HCT116 (cell line): ENCODE measurements at regions not wholly inside any gene's neighbourhood (a gene's known extent, or its start where the extent isn't known, plus 50 kb on each side); places are given as distances from the start of the nearest gene placed in this dataset.

Experiments
- ATAC-seq: fragments of 200-7000 bp; cut with Tn5 transposase; 2 replicates; pipeline ENCODE4 v1.9.1; 2020; ENCODE audit warnings: mild to moderate bottlenecking, moderate library complexity
- BruUV-seq: library from RNA; stranded (reverse); fragments of 400-500 nt; replicated peaks from 2 replicates; lab custom pipeline; 2021; lab: Mats Ljungman, UMichigan
- CTCF ChIA-PET: fragments of 300-600 bp; sonication (Branson Sonifier 250); formaldehyde crosslinking; loops from one replicate; lab custom pipeline; 2021; ENCODE audit warnings: antibody characterized with exemption; lab: Charles Lee
- POLR2A ChIA-PET: fragments of 300-600, 350-600 bp; sonication (Branson Sonifier 250); formaldehyde crosslinking; loops from one replicate; lab custom pipeline; 2021; ENCODE audit warnings: antibody characterized with exemption; lab: Charles Lee
- RAD21 ChIA-PET, 2 experiments: fragments of 300-600 bp; sonication (Branson Sonifier 250); formaldehyde crosslinking; loops; one replicate each; lab custom pipeline; 2023; ENCODE audit warnings: low total read pairs in 2 of 2; ENCODE audit not compliant: uncharacterized antibody in 2 of 2, unreplicated experiment in 2 of 2, low non-redundant PET in 1 of 2; lab: Charles Lee
- DNase-seq: peaks from one replicate; pipeline ENCODE4 v3.0.0-alpha.2; 2010; ENCODE audit warnings: low read depth, low spot score
- H2AFZ ChIP-seq: fragments of 200-600 bp; shearing (Covaris generic), sonication (generic); 2 replicates; pipeline ENCODE4 v1.6.1; 2017; ENCODE audit warnings: low read depth, mixed run types, mixed read lengths, antibody characterized with exemption, low read length; ENCODE audit not compliant: poor library complexity, severe bottlenecking
- H3K27ac ChIP-seq: 2 replicates; pipeline ENCODE4 v1.5.1; 2012; ENCODE audit warnings: low read depth, low read length
- H3K27me3 ChIP-seq: fragments of 200-600 bp; sonication (generic); 2 replicates; pipeline ENCODE4 v1.6.1; 2016; ENCODE audit warnings: mixed run types, low read length, mixed read lengths; ENCODE audit not compliant: insufficient read depth
- H3K36me3 ChIP-seq, 2 experiments: fragments of 200-500 bp in 1 of 2; fragments of 200-600 bp in 1 of 2; sonication (Bioruptor generic) in 1 of 2; sonication (generic) in 1 of 2; 2 replicates each; pipeline versions ENCODE4 v1.5.1 to v1.6.1; 2014 to 2016; ENCODE audit warnings: low read length in 2 of 2, inconsistent platforms in 1 of 2, mixed read lengths in 1 of 2, mixed run types in 1 of 2; ENCODE audit not compliant: insufficient read depth in 2 of 2, control insufficient read depth in 1 of 2
- H3K4me1 ChIP-seq, 2 experiments: fragments of 200-600 bp in 1 of 2; sonication (generic) in 1 of 2; 2 replicates each; pipeline versions ENCODE4 v1.5.1 to v1.6.1; 2012 to 2017; ENCODE audit warnings: low read length in 2 of 2, inconsistent platforms in 1 of 2, mild to moderate bottlenecking in 1 of 2, mixed read lengths in 1 of 2, mixed run types in 1 of 2, moderate library complexity in 1 of 2; ENCODE audit not compliant: insufficient read depth in 2 of 2, control insufficient read depth in 1 of 2
- H3K4me2 ChIP-seq: fragments of 200-600 bp; sonication (generic); 2 replicates; pipeline ENCODE4 v1.6.1; 2017; ENCODE audit warnings: mixed run types, low read length, mixed read lengths
- H3K4me3 ChIP-seq, 2 experiments: fragments of 200-600 bp in 1 of 2; sonication (generic) in 1 of 2; replicated peaks in 1 of 2; 2 replicates each; pipeline ENCODE4 v1.5.1; 2011 to 2016; ENCODE audit warnings: low read length in 2 of 2, control low read depth in 1 of 2, low read depth in 1 of 2, mild to moderate bottlenecking in 1 of 2, mixed read lengths in 1 of 2, mixed run types in 1 of 2
- H3K79me2 ChIP-seq: fragments of 200-600 bp; sonication (generic); 2 replicates; pipeline ENCODE4 v1.6.1; 2017; ENCODE audit warnings: mild to moderate bottlenecking, mixed run types, low read length, moderate library complexity, mixed read lengths; ENCODE audit not compliant: insufficient read depth
- H3K9ac ChIP-seq: fragments of 200-600 bp; sonication (generic); 2 replicates; pipeline ENCODE4 v1.6.1; 2016; ENCODE audit warnings: low read length, mixed read lengths
- H3K9me2 ChIP-seq: fragments of 200-600 bp; sonication (generic), shearing (Covaris generic); 2 replicates; pipeline ENCODE4 v1.6.1; 2017; ENCODE audit warnings: mixed run types, mild to moderate bottlenecking, moderate library complexity; ENCODE audit not compliant: insufficient read depth
- H3K9me3 ChIP-seq, 2 experiments: fragments of 200-500 bp in 1 of 2; fragments of 200-600 bp in 1 of 2; sonication (Bioruptor generic) in 1 of 2; sonication (generic) in 1 of 2; 2 replicates each; pipeline ENCODE4 v1.6.1; 2014 to 2017; ENCODE audit warnings: low read length in 2 of 2, mixed read lengths in 2 of 2, inconsistent platforms in 1 of 2, low read depth in 1 of 2, mild to moderate bottlenecking in 1 of 2, mixed run types in 1 of 2, moderate library complexity in 1 of 2; ENCODE audit not compliant: control insufficient read depth in 1 of 2, insufficient read depth in 1 of 2
- H4K20me1 ChIP-seq: fragments of 200-600 bp; sonication (generic), shearing (Covaris generic); 2 replicates; pipeline ENCODE4 v1.6.1; 2017; ENCODE audit warnings: mixed run types, mild to moderate bottlenecking, moderate library complexity; ENCODE audit not compliant: insufficient read depth
- CBX3 ChIP-seq: IDR thresholded peaks from 2 replicates; pipeline ENCODE4 v1.6.1; 2012; ENCODE audit warnings: low read depth
- EGR1 ChIP-seq: IDR thresholded peaks from 2 replicates; pipeline ENCODE4 v1.6.1; 2012; ENCODE audit warnings: low read depth
- ELF1 ChIP-seq: IDR thresholded peaks from 2 replicates; pipeline ENCODE4 v1.6.1; 2012; ENCODE audit warnings: low read depth, borderline replicate concordance
- EZH2 ChIP-seq: fragments of 200-600 bp; sonication (generic); IDR thresholded peaks from 2 replicates; pipeline ENCODE4 v1.6.1; 2017; ENCODE audit warnings: antibody characterized with exemption, mixed run types
- EZH2phosphoT487 ChIP-seq: fragments of 200-600 bp; IDR thresholded peaks from 2 replicates; pipeline ENCODE4 v1.6.1; 2018; ENCODE audit warnings: antibody characterized with exemption, borderline replicate concordance
- FOSL1 ChIP-seq: IDR thresholded peaks from 2 replicates; pipeline ENCODE4 v1.6.1; 2012; ENCODE audit warnings: low read depth
- POLR2A ChIP-seq: IDR thresholded peaks from 2 replicates; pipeline ENCODE4 v1.7.0; 2011; ENCODE audit warnings: borderline replicate concordance; ENCODE audit not compliant: insufficient read depth, insufficient read length; ENCODE audit errors: extremely low read depth
- POLR2AphosphoS5 ChIP-seq: IDR thresholded peaks from 2 replicates; pipeline ENCODE4 v1.6.1; 2011; ENCODE audit warnings: mild to moderate bottlenecking, low read depth, low read length, moderate library complexity
- RAD21 ChIP-seq: IDR thresholded peaks from 2 replicates; pipeline ENCODE4 v1.6.1; 2012; ENCODE audit warnings: low read depth, mild to moderate bottlenecking
- SIN3A ChIP-seq: IDR thresholded peaks from 2 replicates; pipeline ENCODE4 v1.6.1; 2012; ENCODE audit warnings: low read depth
- SP1 ChIP-seq: IDR thresholded peaks from 2 replicates; pipeline ENCODE4 v1.6.1; 2012; ENCODE audit warnings: low read depth
- SRF ChIP-seq: IDR thresholded peaks from 2 replicates; pipeline ENCODE4 v1.6.1; 2012; ENCODE audit warnings: low read depth
- TCF7L2 ChIP-seq: IDR thresholded peaks from 2 replicates; pipeline ENCODE4 v1.7.0; 2011; ENCODE audit warnings: borderline replicate concordance, inconsistent platforms; ENCODE audit not compliant: insufficient read depth, insufficient read length; ENCODE audit errors: extremely low read depth
- YY1 ChIP-seq: IDR thresholded peaks from 2 replicates; pipeline ENCODE4 v1.6.1; 2011; ENCODE audit warnings: low read length, low read depth, moderate library complexity, mild to moderate bottlenecking; ENCODE audit not compliant: insufficient replicate concordance; ENCODE audit errors: extremely low read depth
- ZFX ChIP-seq: fragments of 450-650 bp; IDR thresholded peaks from 2 replicates; pipeline ENCODE4 v1.6.1; 2017
- intact Hi-C: fragments of 100-400 bp; cut with micrococcal nuclease; formaldehyde crosslinking; loops from 2 replicates; pipeline ENCODE4 v1.10.0; 2022
- TF ChIP-seq, protein P1 (sequence below): IDR thresholded peaks from 2 replicates; pipeline ENCODE4 v1.6.1; 2012
- TF ChIP-seq, protein P2 (sequence below), 3 experiments: fragments of 200-600 bp in 1 of 3; sonication (generic) in 1 of 3; IDR thresholded peaks in 2 of 3; conservative IDR thresholded peaks in 1 of 3; 2 replicates each; pipeline ENCODE4 v1.5.1; 2012 to 2017; ENCODE audit warnings: low read depth in 2 of 3, low read length in 2 of 3, antibody characterized with exemption in 1 of 3, borderline replicate concordance in 1 of 3, control low read depth in 1 of 3, mild to moderate bottlenecking in 1 of 3, mixed read lengths in 1 of 3, mixed run types in 1 of 3, moderate library complexity in 1 of 3; ENCODE audit not compliant: insufficient read depth in 1 of 3
- TF ChIP-seq, protein P3 (sequence below): IDR thresholded peaks from 2 replicates; pipeline ENCODE4 v1.6.1; 2012; ENCODE audit warnings: low read depth
- TF ChIP-seq, protein P4 (sequence below): IDR thresholded peaks from 2 replicates; pipeline ENCODE4 v1.6.1; 2011; ENCODE audit warnings: mild to moderate bottlenecking, low read length, moderate library complexity; ENCODE audit not compliant: insufficient replicate concordance; ENCODE audit errors: extremely low read depth
- TF ChIP-seq, protein P5 (sequence below): IDR thresholded peaks from 2 replicates; pipeline ENCODE4 v1.6.1; 2012

DNA sequence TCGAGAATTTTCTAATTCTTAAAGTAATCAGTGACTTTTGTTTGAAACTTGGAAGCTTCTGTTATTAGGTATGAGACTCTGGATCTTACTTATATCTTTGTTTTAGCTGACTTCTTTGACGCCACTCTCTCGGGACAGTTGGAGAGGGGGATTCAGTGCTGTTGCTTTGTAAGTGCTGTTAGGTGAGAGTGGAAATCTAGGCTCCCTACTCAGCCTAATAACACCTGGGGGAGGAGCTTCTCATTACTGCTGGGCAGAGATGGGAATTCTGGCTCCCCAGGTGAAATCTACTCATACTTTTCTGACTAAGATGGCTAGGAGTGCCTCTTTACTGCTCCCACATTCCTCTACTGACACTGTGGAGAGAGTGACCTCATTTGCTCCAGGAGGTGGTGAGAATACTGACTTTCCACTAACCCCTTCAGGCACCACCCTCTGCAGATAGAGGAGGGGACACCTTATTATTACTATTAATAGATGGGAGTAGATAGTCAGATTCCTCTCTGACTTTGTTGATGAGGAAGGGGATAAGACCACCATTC lies 324.9 kb upstream of the SPRY2 start:
- BruUV-seq: no TSS peak

More for the DNA sequence above, 324.9 kb upstream of the SPRY2 start:
- H3K9me3 ChIP-seq: no peaks in the 10 kb centered on the region; a peak in 2 of 4 replicates
- no peak for TF ChIP-seq TCF7L2
- TF ChIP-seq, protein P1, sequence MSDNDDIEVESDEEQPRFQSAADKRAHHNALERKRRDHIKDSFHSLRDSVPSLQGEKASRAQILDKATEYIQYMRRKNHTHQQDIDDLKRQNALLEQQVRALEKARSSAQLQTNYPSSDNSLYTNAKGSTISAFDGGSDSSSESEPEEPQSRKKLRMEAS: no peak
- TF ChIP-seq RAD21: no peak
- no peak for TF ChIP-seq ELF1
- TF ChIP-seq SRF: no peak
- no peak for TF ChIP-seq ZFX
- no peak for TF ChIP-seq EZH2
- no peak for TF ChIP-seq SIN3A
- TF ChIP-seq FOSL1: no peak
- no peak for TF ChIP-seq POLR2A
- no peak for TF ChIP-seq POLR2AphosphoS5
- TF ChIP-seq CBX3: no peak
- TF ChIP-seq SP1: no peak
- TF ChIP-seq, protein P2, sequence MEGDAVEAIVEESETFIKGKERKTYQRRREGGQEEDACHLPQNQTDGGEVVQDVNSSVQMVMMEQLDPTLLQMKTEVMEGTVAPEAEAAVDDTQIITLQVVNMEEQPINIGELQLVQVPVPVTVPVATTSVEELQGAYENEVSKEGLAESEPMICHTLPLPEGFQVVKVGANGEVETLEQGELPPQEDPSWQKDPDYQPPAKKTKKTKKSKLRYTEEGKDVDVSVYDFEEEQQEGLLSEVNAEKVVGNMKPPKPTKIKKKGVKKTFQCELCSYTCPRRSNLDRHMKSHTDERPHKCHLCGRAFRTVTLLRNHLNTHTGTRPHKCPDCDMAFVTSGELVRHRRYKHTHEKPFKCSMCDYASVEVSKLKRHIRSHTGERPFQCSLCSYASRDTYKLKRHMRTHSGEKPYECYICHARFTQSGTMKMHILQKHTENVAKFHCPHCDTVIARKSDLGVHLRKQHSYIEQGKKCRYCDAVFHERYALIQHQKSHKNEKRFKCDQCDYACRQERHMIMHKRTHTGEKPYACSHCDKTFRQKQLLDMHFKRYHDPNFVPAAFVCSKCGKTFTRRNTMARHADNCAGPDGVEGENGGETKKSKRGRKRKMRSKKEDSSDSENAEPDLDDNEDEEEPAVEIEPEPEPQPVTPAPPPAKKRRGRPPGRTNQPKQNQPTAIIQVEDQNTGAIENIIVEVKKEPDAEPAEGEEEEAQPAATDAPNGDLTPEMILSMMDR (IDR thresholded peaks at IDR 0.05 in 2 of 3, conservative IDR thresholded peaks at IDR 0.05 in 1 of 3; ENCODE audit: borderline replicate concordance in 1 of 3, insufficient read depth in 1 of 3, low read depth in 2 of 3, low read length in 2 of 3): no peak
- TF ChIP-seq EZH2phosphoT487: no peak
- no peak for TF ChIP-seq EGR1
- TF ChIP-seq, protein P3, sequence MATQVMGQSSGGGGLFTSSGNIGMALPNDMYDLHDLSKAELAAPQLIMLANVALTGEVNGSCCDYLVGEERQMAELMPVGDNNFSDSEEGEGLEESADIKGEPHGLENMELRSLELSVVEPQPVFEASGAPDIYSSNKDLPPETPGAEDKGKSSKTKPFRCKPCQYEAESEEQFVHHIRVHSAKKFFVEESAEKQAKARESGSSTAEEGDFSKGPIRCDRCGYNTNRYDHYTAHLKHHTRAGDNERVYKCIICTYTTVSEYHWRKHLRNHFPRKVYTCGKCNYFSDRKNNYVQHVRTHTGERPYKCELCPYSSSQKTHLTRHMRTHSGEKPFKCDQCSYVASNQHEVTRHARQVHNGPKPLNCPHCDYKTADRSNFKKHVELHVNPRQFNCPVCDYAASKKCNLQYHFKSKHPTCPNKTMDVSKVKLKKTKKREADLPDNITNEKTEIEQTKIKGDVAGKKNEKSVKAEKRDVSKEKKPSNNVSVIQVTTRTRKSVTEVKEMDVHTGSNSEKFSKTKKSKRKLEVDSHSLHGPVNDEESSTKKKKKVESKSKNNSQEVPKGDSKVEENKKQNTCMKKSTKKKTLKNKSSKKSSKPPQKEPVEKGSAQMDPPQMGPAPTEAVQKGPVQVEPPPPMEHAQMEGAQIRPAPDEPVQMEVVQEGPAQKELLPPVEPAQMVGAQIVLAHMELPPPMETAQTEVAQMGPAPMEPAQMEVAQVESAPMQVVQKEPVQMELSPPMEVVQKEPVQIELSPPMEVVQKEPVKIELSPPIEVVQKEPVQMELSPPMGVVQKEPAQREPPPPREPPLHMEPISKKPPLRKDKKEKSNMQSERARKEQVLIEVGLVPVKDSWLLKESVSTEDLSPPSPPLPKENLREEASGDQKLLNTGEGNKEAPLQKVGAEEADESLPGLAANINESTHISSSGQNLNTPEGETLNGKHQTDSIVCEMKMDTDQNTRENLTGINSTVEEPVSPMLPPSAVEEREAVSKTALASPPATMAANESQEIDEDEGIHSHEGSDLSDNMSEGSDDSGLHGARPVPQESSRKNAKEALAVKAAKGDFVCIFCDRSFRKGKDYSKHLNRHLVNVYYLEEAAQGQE: no peak
- TF ChIP-seq, protein P4, sequence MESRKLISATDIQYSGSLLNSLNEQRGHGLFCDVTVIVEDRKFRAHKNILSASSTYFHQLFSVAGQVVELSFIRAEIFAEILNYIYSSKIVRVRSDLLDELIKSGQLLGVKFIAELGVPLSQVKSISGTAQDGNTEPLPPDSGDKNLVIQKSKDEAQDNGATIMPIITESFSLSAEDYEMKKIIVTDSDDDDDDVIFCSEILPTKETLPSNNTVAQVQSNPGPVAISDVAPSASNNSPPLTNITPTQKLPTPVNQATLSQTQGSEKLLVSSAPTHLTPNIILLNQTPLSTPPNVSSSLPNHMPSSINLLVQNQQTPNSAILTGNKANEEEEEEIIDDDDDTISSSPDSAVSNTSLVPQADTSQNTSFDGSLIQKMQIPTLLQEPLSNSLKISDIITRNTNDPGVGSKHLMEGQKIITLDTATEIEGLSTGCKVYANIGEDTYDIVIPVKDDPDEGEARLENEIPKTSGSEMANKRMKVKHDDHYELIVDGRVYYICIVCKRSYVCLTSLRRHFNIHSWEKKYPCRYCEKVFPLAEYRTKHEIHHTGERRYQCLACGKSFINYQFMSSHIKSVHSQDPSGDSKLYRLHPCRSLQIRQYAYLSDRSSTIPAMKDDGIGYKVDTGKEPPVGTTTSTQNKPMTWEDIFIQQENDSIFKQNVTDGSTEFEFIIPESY: no peak
- no peak for TF ChIP-seq YY1
- TF ChIP-seq, protein P5, sequence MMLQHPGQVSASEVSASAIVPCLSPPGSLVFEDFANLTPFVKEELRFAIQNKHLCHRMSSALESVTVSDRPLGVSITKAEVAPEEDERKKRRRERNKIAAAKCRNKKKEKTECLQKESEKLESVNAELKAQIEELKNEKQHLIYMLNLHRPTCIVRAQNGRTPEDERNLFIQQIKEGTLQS: no peak
- TF ChIP-seq, all 23 proteins: peak for 0
- ATAC-seq: no peak
- H3K9me2 ChIP-seq: no peaks in the 10 kb centered on the region
- H3K9ac ChIP-seq: no peak overlapping the region
- no peaks in the 10 kb centered on the region for H3K27me3 ChIP-seq
- ChIA-PET RAD21 (no interaction called here), POLR2A (no interaction called here), CTCF (no interaction called here)
- H4K20me1 ChIP-seq: no peaks in the 10 kb centered on the region
- H3K4me1 ChIP-seq: no peaks in the 10 kb centered on the region
- H2AFZ ChIP-seq: no peak overlapping the region
- H3K79me2 ChIP-seq: no peaks in the 10 kb centered on the region
- intact Hi-C loops: no loop called here
- no peak overlapping the region for H3K4me2 ChIP-seq
- no peak overlapping the region for H3K27ac ChIP-seq
- H3K4me3 ChIP-seq: no peak overlapping the region
- no peaks in the 10 kb centered on the region for H3K36me3 ChIP-seq
- DNase-seq: no peak
